ENCODE measurements at regions not wholly inside any gene's neighbourhood (a gene's known extent, or its start where the extent isn't known, plus 50 kb on each side); places are given as distances from the start of the nearest gene placed in this dataset.

DNA sequence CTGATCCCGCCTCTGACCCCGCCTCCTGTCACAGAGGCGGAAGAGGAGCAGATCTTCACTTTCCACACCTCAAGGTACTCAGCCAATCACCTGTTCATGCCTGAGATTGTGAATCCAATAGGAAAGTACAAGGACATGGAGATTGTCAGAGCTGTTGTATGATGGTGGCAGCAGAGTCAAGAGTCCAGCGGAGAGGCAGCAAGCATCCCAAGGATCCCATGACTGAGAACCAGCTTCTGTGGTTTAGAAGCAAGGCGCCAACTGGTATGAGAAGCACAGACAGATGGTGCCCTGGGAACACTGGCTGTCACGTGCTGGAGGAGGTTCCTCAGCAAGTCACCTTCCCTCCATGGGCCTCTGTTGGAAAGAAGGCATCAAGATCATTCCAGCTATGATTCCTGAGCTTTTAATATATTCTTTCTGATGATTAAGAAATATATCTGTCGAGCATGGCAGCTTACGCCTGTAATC is 93.9 kb downstream of the CPN2 start:
- H3K4me1 ChIP-seq (ENCODE audit: control insufficient read depth in 2 of 2, insufficient read depth in 2 of 2, low read length in 2 of 2): peaks cover 0 to 6% of the 10 kb centered on the region in 2 donors
- H3K27me3 Mint-ChIP-seq: peaks cover 0 to 7% (median 0%) of the 10 kb centered on the region in 5 donors
- peaks cover 13 to 37% (median 25%) of the 10 kb centered on the region in 7 donors for H3K4me1 Mint-ChIP-seq
- H3K27ac ChIP-seq (ENCODE audit: low read depth, low read length): no peak overlapping the region
- POLR2A ChIA-PET: no interaction called here
- no peak for ATAC-seq
- peak overlapping the region in 3 of 9 donors; percentile 28 to 87 (median 60) for H3K27ac Mint-ChIP-seq
- CTCF ChIA-PET: interaction anchor here (0.5 to 1.3 kb wide), 3 partner anchors 59 to 393 kb away, joined by 3 to 5 read pairs (median 5); no protein-coding TSS in a partner anchor
- H3K9me3 Mint-ChIP-seq: peaks cover 0 to 8% (median 3%) of the 10 kb centered on the region in 11 donors
- H3K36me3 Mint-ChIP-seq: peaks cover 0 to 8% (median 0%) of the 10 kb centered on the region in 5 donors
- no peak overlapping the region for H3K4me3 Mint-ChIP-seq
- H3K36me3 ChIP-seq (ENCODE audit: control insufficient read depth in 2 of 3, insufficient read depth in 3 of 3, low read length in 3 of 3): no peaks in the 10 kb centered on the region
- H3K4me3 ChIP-seq (ENCODE audit: low read length): no peak overlapping the region
- no peaks in the 10 kb centered on the region for H3K9me3 ChIP-seq (ENCODE audit: control insufficient read depth in 2 of 3, low read length in 3 of 3)
- DNase-seq: peak in 1 of 9 donors; percentile 0
- no peaks in the 10 kb centered on the region for H3K27me3 ChIP-seq (ENCODE audit: control insufficient read depth in 2 of 2, insufficient read depth in 2 of 2, low read length in 2 of 2)
- intact Hi-C loops (cut with micrococcal nuclease): no loop called here

GRCh38 chr3:194257916-194258668 is 93.0 kb downstream of the CPN2 start:
- CTCF ChIA-PET: interaction anchor here (1.3 kb wide), 1 partner anchor 58 kb away, joined by 5 read pairs; no protein-coding TSS in a partner anchor
- peaks cover 0 to 7% (median 0%) of the 10 kb centered on the region in 5 donors for H3K27me3 Mint-ChIP-seq
- DNase-seq (no peak), ATAC-seq (no peak)
- Histone ChIP-seq H3K4me1 (ENCODE audit: control insufficient read depth in 2 of 2, insufficient read depth in 2 of 2, low read length in 2 of 2) (peaks cover 0 to 6% of the 10 kb centered on the region in 2 donors), H3K9me3 (ENCODE audit: control insufficient read depth in 2 of 3, low read length in 3 of 3) (no peaks in the 10 kb centered on the region), H3K27me3 (ENCODE audit: control insufficient read depth in 2 of 2, insufficient read depth in 2 of 2, low read length in 2 of 2) (no peaks in the 10 kb centered on the region), H3K36me3 (ENCODE audit: control insufficient read depth in 2 of 3, insufficient read depth in 3 of 3, low read length in 3 of 3) (no peaks in the 10 kb centered on the region), H3K27ac (ENCODE audit: low read depth, low read length) (no peak overlapping the region), H3K4me3 (ENCODE audit: low read length) (no peak overlapping the region)
- peaks cover 0 to 8% (median 0%) of the 10 kb centered on the region in 5 donors for H3K36me3 Mint-ChIP-seq
- peaks cover 0 to 8% (median 3%) of the 10 kb centered on the region in 11 donors for H3K9me3 Mint-ChIP-seq
- peak overlapping the region in 1 of 9 donors; percentile 21 for H3K27ac Mint-ChIP-seq
- intact Hi-C loops (cut with micrococcal nuclease): no loop called here
- no peak overlapping the region for H3K4me3 Mint-ChIP-seq
- POLR2A ChIA-PET: no interaction called here
- H3K4me1 Mint-ChIP-seq: peaks cover 13 to 37% (median 24%) of the 10 kb centered on the region in 7 donors

GRCh38 chr3:194259982-194260766 is 91.0 kb downstream of the CPN2 start:
- ChIA-PET CTCF (no interaction called here), POLR2A (no interaction called here)
- Mint-ChIP-seq H3K9me3 (peaks cover 0 to 8% (median 3%) of the 10 kb centered on the region in 11 donors), H3K4me3 (no peak overlapping the region), H3K36me3 (peaks cover 0 to 8% (median 0%) of the 10 kb centered on the region in 5 donors), H3K4me1 (peaks cover 10 to 22% (median 12%) of the 10 kb centered on the region in 7 donors), H3K27ac (peak overlapping the region in 1 of 9 donors; percentile 20), H3K27me3 (peaks cover 0 to 9% (median 0%) of the 10 kb centered on the region in 5 donors)
- Histone ChIP-seq H3K4me3 (ENCODE audit: low read length) (no peak overlapping the region), H3K27ac (ENCODE audit: low read depth, low read length) (no peak overlapping the region), H3K9me3 (ENCODE audit: control insufficient read depth in 2 of 3, low read length in 3 of 3) (no peaks in the 10 kb centered on the region), H3K4me1 (ENCODE audit: control insufficient read depth in 2 of 2, insufficient read depth in 2 of 2, low read length in 2 of 2) (peaks cover 0 to 6% of the 10 kb centered on the region in 2 donors), H3K36me3 (ENCODE audit: control insufficient read depth in 2 of 3, insufficient read depth in 3 of 3, low read length in 3 of 3) (no peaks in the 10 kb centered on the region), H3K27me3 (ENCODE audit: control insufficient read depth in 2 of 2, insufficient read depth in 2 of 2, low read length in 2 of 2) (no peaks in the 10 kb centered on the region)
- intact Hi-C loops (cut with micrococcal nuclease): no loop called here
- ATAC-seq (no peak), DNase-seq (no peak)

- ChIA-PET POLR2A (no interaction called here), CTCF (no interaction called here)
- H3K27me3 Mint-ChIP-seq: peaks cover 0 to 15% (median 0%) of the 10 kb centered on the region in 5 donors
- DNase-seq (no peak), ATAC-seq (no peak)
- H3K27ac Mint-ChIP-seq: no peak overlapping the region
- H3K4me3 Mint-ChIP-seq: no peak overlapping the region
- peaks cover 0 to 8% (median 0%) of the 10 kb centered on the region in 5 donors for H3K36me3 Mint-ChIP-seq
- Histone ChIP-seq H3K27me3 (ENCODE audit: control insufficient read depth in 2 of 2, insufficient read depth in 2 of 2, low read length in 2 of 2) (no peaks in the 10 kb centered on the region), H3K27ac (ENCODE audit: low read depth, low read length) (no peak overlapping the region), H3K9me3 (ENCODE audit: control insufficient read depth in 2 of 3, low read length in 3 of 3) (no peaks in the 10 kb centered on the region), H3K4me3 (ENCODE audit: low read length) (no peak overlapping the region), H3K4me1 (ENCODE audit: control insufficient read depth in 2 of 2, insufficient read depth in 2 of 2, low read length in 2 of 2) (no peaks in the 10 kb centered on the region), H3K36me3 (ENCODE audit: control insufficient read depth in 2 of 3, insufficient read depth in 3 of 3, low read length in 3 of 3) (no peaks in the 10 kb centered on the region)
- peaks cover 0 to 10% (median 3%) of the 10 kb centered on the region in 7 donors for H3K4me1 Mint-ChIP-seq
- intact Hi-C loops (cut with micrococcal nuclease): no loop called here
- H3K9me3 Mint-ChIP-seq: peaks cover 0 to 8% (median 3%) of the 10 kb centered on the region in 11 donors
These were observed 89.5 kb downstream of the CPN2 start for GRCh38 chr3:194261581-194262063.

DNA sequence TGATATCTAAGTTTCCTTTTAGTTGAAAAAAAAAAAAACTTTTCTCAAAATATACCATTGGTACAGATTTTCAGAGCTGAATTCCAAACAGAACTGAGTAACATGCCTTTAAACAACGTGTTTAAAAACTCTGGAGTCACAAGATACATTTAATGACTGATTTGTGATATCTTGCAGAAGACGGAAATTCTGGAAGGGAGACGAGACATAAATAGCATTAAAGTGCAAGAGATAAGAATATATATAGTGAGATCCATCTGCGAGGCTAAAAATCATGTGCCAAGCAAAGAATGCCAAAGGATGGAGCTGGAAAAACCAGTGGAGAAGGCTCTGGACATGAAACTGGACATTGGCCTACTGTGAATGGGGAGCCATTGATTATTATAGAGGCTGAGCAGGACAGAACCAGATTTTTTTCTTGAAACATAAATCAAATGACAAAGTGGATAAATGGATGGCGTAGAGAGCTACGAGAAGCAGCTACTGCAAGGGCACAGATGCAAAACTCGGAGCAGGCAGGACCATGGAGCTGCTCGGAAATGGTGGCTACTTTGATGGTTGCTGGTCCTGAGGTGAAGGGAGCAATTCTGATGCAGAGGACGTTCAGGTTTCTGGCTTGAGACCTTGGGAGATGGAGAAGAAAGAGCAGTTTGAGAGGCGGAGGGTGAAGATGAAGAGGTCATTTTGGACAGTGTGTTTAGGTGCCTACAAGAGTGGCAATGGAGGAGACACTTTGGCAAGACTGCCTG is 88.8 kb downstream of the CPN2 start:
- H3K36me3 ChIP-seq (ENCODE audit: control insufficient read depth in 2 of 3, insufficient read depth in 3 of 3, low read length in 3 of 3): no peaks in the 10 kb centered on the region
- no peak for DNase-seq
- POLR2A ChIA-PET: no interaction called here

DNA sequence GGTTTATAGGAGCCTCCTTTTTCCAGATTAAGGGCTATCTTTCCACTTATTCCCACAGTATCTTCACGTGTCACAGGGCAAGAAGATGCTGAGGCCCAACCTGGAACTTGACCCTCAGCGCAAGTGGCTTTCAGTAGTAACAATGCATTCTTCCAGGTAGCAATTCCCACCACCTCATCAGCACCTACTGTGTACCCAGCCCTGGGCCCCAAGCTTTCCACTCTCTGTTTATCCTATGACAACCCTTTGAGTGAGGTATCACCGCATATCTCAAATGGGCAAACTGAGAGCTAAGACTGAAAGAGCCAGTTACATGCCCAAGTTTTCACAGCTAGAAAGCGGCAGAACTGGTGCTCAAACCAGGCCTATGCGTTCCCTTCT is 88.2 kb downstream of the CPN2 start:
- Mint-ChIP-seq H3K9me3 (peaks cover 0 to 7% (median 3%) of the 10 kb centered on the region in 11 donors), H3K36me3 (peaks cover 0 to 5% (median 0%) of the 10 kb centered on the region in 5 donors), H3K4me1 (peaks cover 0 to 10% (median 4%) of the 10 kb centered on the region in 7 donors), H3K27ac (no peak overlapping the region), H3K27me3 (peaks cover 0 to 23% (median 0%) of the 10 kb centered on the region in 5 donors), H3K4me3 (no peak overlapping the region)
- H3K9me3 ChIP-seq (ENCODE audit: control insufficient read depth in 2 of 3, low read length in 3 of 3): no peaks in the 10 kb centered on the region
- DNase-seq (no peak), ATAC-seq (no peak)
- H3K27me3 ChIP-seq (ENCODE audit: control insufficient read depth in 2 of 2, insufficient read depth in 2 of 2, low read length in 2 of 2): no peaks in the 10 kb centered on the region
- no peaks in the 10 kb centered on the region for H3K36me3 ChIP-seq (ENCODE audit: control insufficient read depth in 2 of 3, insufficient read depth in 3 of 3, low read length in 3 of 3)
- ChIA-PET CTCF (interaction anchor here (1.0 kb wide), 1 partner anchor 43 kb away, joined by 3 read pairs; no protein-coding TSS in a partner anchor), POLR2A (no interaction called here)
- no peaks in the 10 kb centered on the region for H3K4me1 ChIP-seq (ENCODE audit: control insufficient read depth in 2 of 2, insufficient read depth in 2 of 2, low read length in 2 of 2)
- H3K4me3 ChIP-seq (ENCODE audit: low read length): no peak overlapping the region
- intact Hi-C loops (cut with micrococcal nuclease): no loop called here
- H3K27ac ChIP-seq (ENCODE audit: low read depth, low read length): no peak overlapping the region

More for the DNA sequence above, 88.8 kb downstream of the CPN2 start:
- Histone ChIP-seq H3K27me3 (ENCODE audit: control insufficient read depth in 2 of 2, insufficient read depth in 2 of 2, low read length in 2 of 2) (no peaks in the 10 kb centered on the region), H3K27ac (ENCODE audit: low read depth, low read length) (no peak overlapping the region), H3K4me1 (ENCODE audit: control insufficient read depth in 2 of 2, insufficient read depth in 2 of 2, low read length in 2 of 2) (no peaks in the 10 kb centered on the region), H3K9me3 (ENCODE audit: control insufficient read depth in 2 of 3, low read length in 3 of 3) (no peaks in the 10 kb centered on the region), H3K4me3 (ENCODE audit: low read length) (no peak overlapping the region)
- no peak for ATAC-seq
- Mint-ChIP-seq H3K4me1 (peaks cover 0 to 10% (median 2%) of the 10 kb centered on the region in 7 donors), H3K36me3 (peaks cover 0 to 8% (median 0%) of the 10 kb centered on the region in 5 donors), H3K9me3 (peaks cover 0 to 7% (median 3%) of the 10 kb centered on the region in 11 donors), H3K27ac (no peak overlapping the region), H3K4me3 (no peak overlapping the region), H3K27me3 (peaks cover 0 to 18% (median 0%) of the 10 kb centered on the region in 5 donors)
- intact Hi-C loops (cut with micrococcal nuclease): no loop called here
- CTCF ChIA-PET: no interaction called here

All from naive thymus-derived CD4-positive, alpha-beta T cell (primary cell).